AG20443 (cell line): ENCODE measurements at regions not wholly inside any gene's neighbourhood (a gene's known extent, or its start where the extent isn't known, plus 50 kb on each side); places are given as distances from the start of the nearest gene placed in this dataset.

Experiments used
- DNase-seq: peaks from one replicate; pipeline ENCODE4 v3.0.0; 2012; ENCODE audit warnings: low spot score, mixed read lengths

- no peak for DNase-seq
Observed at GRCh38 chr11:92659793-92660192, 309.7 kb upstream of the MTNR1B start.

- DNase-seq: no peak
Observed at GRCh38 chr11:92662601-92663360, 306.7 kb upstream of the MTNR1B start.

GRCh38 chr11:92663539-92663938 lies 305.9 kb upstream of the MTNR1B start:
- DNase-seq: no peak

GRCh38 chr11:92667486-92668152 lies 301.8 kb upstream of the MTNR1B start:
- no peak for DNase-seq

GRCh38 chr11:92670308-92670890 lies 299.1 kb upstream of the MTNR1B start:
- no peak for DNase-seq

GRCh38 chr11:92671081-92671480 lies 298.4 kb upstream of the MTNR1B start:
- DNase-seq: no peak

GRCh38 chr11:92675303-92675702 lies 294.1 kb upstream of the MTNR1B start:
- no peak for DNase-seq

- no peak for DNase-seq
Observed at GRCh38 chr11:92675810-92676209, 293.6 kb upstream of the MTNR1B start.

GRCh38 chr11:92678008-92678611 lies 291.3 kb upstream of the MTNR1B start:
- no peak for DNase-seq

- no peak for DNase-seq
Observed at GRCh38 chr11:92681586-92681985, 287.9 kb upstream of the MTNR1B start.

GRCh38 chr11:92682136-92682535 lies 287.3 kb upstream of the MTNR1B start:
- no peak for DNase-seq

GRCh38 chr11:92682952-92683351 lies 286.5 kb upstream of the MTNR1B start:
- DNase-seq: no peak

GRCh38 chr11:92685049-92685448 lies 284.4 kb upstream of the MTNR1B start:
- DNase-seq: no peak

- DNase-seq: no peak
Observed at GRCh38 chr11:92687724-92688123, 281.7 kb upstream of the MTNR1B start.

- no peak for DNase-seq
Observed at GRCh38 chr11:92688416-92688815, 281.0 kb upstream of the MTNR1B start.

- no peak for DNase-seq
Observed at GRCh38 chr11:92692826-92693546, 276.5 kb upstream of the MTNR1B start.

- DNase-seq: no peak
Observed at GRCh38 chr11:92696076-92696475, 273.4 kb upstream of the MTNR1B start.

GRCh38 chr11:92697461-92698312 lies 271.8 kb upstream of the MTNR1B start:
- no peak for DNase-seq

GRCh38 chr11:92698742-92699141 lies 270.7 kb upstream of the MTNR1B start:
- no peak for DNase-seq

GRCh38 chr11:92702037-92702804 lies 267.2 kb upstream of the MTNR1B start:
- DNase-seq: no peak
